ENCODE measurements at regions not wholly inside any gene's neighbourhood (a gene's known extent, or its start where the extent isn't known, plus 50 kb on each side); places are given as distances from the start of the nearest gene placed in this dataset.

- ATAC-seq (no peak), DNase-seq (ENCODE audit: low read depth, low spot score) (no peak), FAIRE-seq (no peak)
- ChIA-PET SMC1A (ENCODE audit: uncharacterized antibody, unreplicated experiment) (interaction anchor here (1.0 to 6.1 kb wide), 7 partner anchors 9 to 46 kb away, joined by 3 to 55 read pairs (median 4); no protein-coding TSS in a partner anchor), POLR2A (no interaction called here), RAD21 (ENCODE audit: unreplicated experiment) (interaction anchor here (0.7 to 2.4 kb wide), 2 partner anchors 10 to 49 kb away, joined by 3 to 7 read pairs; no protein-coding TSS in a partner anchor), CTCF (interaction anchor here (1.0 to 3.7 kb wide), 3 partner anchors 11 to 60 kb away, joined by 3 to 13 read pairs (median 3); no protein-coding TSS in a partner anchor)
- WGBS (ENCODE audit: insufficient coverage, insufficient replicate concordance, low lambda C conversion rate, missing lambda C conversion rate) = 82% methylated on average over 2 of the region's 2 CpGs
- Histone ChIP-seq H3K36me3 (ENCODE audit: control insufficient read depth in 2 of 2, insufficient read depth in 2 of 2, low read length in 1 of 2) (no peaks in the 10 kb centered on the region), H3K79me2 (ENCODE audit: control insufficient read depth, insufficient read depth, low read length) (no peaks in the 10 kb centered on the region), H4K20me1 (ENCODE audit: control insufficient read depth, insufficient read depth) (no peaks in the 10 kb centered on the region), H3K4me3 (no peak overlapping the region), H3K27me3 (replicated peaks in 1 of 2; ENCODE audit: control insufficient read depth in 2 of 2, insufficient read depth in 2 of 2, low read length in 1 of 2) (no peaks in the 10 kb centered on the region), H3K9ac (ENCODE audit: control insufficient read depth, insufficient read depth, low read length) (no peak overlapping the region), H3K27ac (ENCODE audit: control insufficient read depth, insufficient read depth) (no peak overlapping the region), H2AFZ (ENCODE audit: control insufficient read depth, low read depth, low read length) (no peak overlapping the region), H3K4me1 (ENCODE audit: control insufficient read depth, insufficient read depth, low read length) (peaks cover 23% of the 10 kb centered on the region), H3K9me3 (replicated peaks; ENCODE audit: control insufficient read depth, insufficient read depth, low read length) (no peaks in the 10 kb centered on the region), H3K4me2 (ENCODE audit: control insufficient read depth, insufficient read depth) (no peak overlapping the region)
- in situ Hi-C loops (cut with MboI) = no loop called here
- intact Hi-C loops (cut with micrococcal nuclease; ENCODE audit: unreplicated experiment) = no loop called here
- no TSS peak for BruUV-seq (replicated peaks)
- no peak for TF ChIP-seq CUX1 (IDR thresholded peaks at IDR 0.05; ENCODE audit: insufficient replicate concordance, low read depth, low read length)
- TF ChIP-seq ZNF687 (IDR thresholded peaks at IDR 0.05) = no peak
- no peak for TF ChIP-seq TCF3 (IDR thresholded peaks at IDR 0.05; ENCODE audit: borderline replicate concordance, insufficient read depth, low read depth, low read length)
- TF ChIP-seq IRF3 (IDR thresholded peaks at IDR 0.05) = no peak
- TF ChIP-seq ZZZ3 (IDR thresholded peaks at IDR 0.05; ENCODE audit: control insufficient read depth, insufficient read length, low read depth) = no peak
- no peak for TF ChIP-seq CTCF (IDR thresholded peaks at IDR 0.05 in 2 of 3, conservative IDR thresholded peaks at IDR 0.05 in 1 of 3; ENCODE audit: control insufficient read depth in 2 of 3, extremely low read depth in 1 of 3, insufficient read depth in 1 of 3, low read depth in 3 of 3, low read length in 3 of 3)
- TF ChIP-seq SMC3 (IDR thresholded peaks at IDR 0.05; ENCODE audit: borderline replicate concordance, low read length) = no peak
- no peak for TF ChIP-seq MLLT1 (IDR thresholded peaks at IDR 0.05)
- no peak for TF ChIP-seq CHD1 (IDR thresholded peaks at IDR 0.05; ENCODE audit: low read depth, low read length)
- no peak for TF ChIP-seq ZNF622 (IDR thresholded peaks at IDR 0.05)
Observed at GRCh38 chr6:137765059-137765458, 102.0 kb upstream of the TNFAIP3 start.
